ENCODE measurements at regions not wholly inside any gene's neighbourhood (a gene's known extent, or its start where the extent isn't known, plus 50 kb on each side); places are given as distances from the start of the nearest gene placed in this dataset.

- no peak for DNase-seq (ENCODE audit: low read depth)
- TF ChIP-seq CTCF (IDR thresholded peaks at IDR 0.05; ENCODE audit: control insufficient read depth, extremely low read depth, insufficient read depth), result no peak
- H3K4me3 ChIP-seq (ENCODE audit: low read depth, low read length), result no peak overlapping the region
Observed at GRCh38 chr4:163273922-163274321, 58.5 kb downstream of the NPY1R start.

- DNase-seq (ENCODE audit: low read depth), result no peak
- no peak for TF ChIP-seq CTCF (IDR thresholded peaks at IDR 0.05; ENCODE audit: control insufficient read depth, extremely low read depth, insufficient read depth)
- no peak overlapping the region for H3K4me3 ChIP-seq (ENCODE audit: low read depth, low read length)
Observed at GRCh38 chr4:163273203-163273602, 59.2 kb downstream of the NPY1R start.

GRCh38 chr4:163271555-163272127 lies 60.8 kb downstream of the NPY1R start:
- H3K4me3 ChIP-seq (ENCODE audit: low read depth, low read length), result no peak overlapping the region
- no peak for DNase-seq (ENCODE audit: low read depth)
- no peak for TF ChIP-seq CTCF (IDR thresholded peaks at IDR 0.05; ENCODE audit: control insufficient read depth, extremely low read depth, insufficient read depth)

GRCh38 chr4:163269869-163270268 lies 62.5 kb downstream of the NPY1R start:
- TF ChIP-seq CTCF (IDR thresholded peaks at IDR 0.05; ENCODE audit: control insufficient read depth, extremely low read depth, insufficient read depth), result no peak
- no peak overlapping the region for H3K4me3 ChIP-seq (ENCODE audit: low read depth, low read length)
- DNase-seq (ENCODE audit: low read depth), result no peak

- DNase-seq (ENCODE audit: low read depth), result no peak
- H3K4me3 ChIP-seq (ENCODE audit: low read depth, low read length), result no peak overlapping the region
- no peak for TF ChIP-seq CTCF (IDR thresholded peaks at IDR 0.05; ENCODE audit: control insufficient read depth, extremely low read depth, insufficient read depth)
Observed at GRCh38 chr4:163269166-163269565, 63.2 kb downstream of the NPY1R start.

GRCh38 chr4:163264934-163265333 lies 67.5 kb downstream of the NPY1R start:
- TF ChIP-seq CTCF (IDR thresholded peaks at IDR 0.05; ENCODE audit: control insufficient read depth, extremely low read depth, insufficient read depth), result no peak
- no peak for DNase-seq (ENCODE audit: low read depth)
- no peak overlapping the region for H3K4me3 ChIP-seq (ENCODE audit: low read depth, low read length)

GRCh38 chr4:163263606-163264005 lies 68.8 kb downstream of the NPY1R start:
- TF ChIP-seq CTCF (IDR thresholded peaks at IDR 0.05; ENCODE audit: control insufficient read depth, extremely low read depth, insufficient read depth), result no peak
- DNase-seq (ENCODE audit: low read depth), result no peak
- H3K4me3 ChIP-seq (ENCODE audit: low read depth, low read length), result no peak overlapping the region

Measured in LNCaP clone FGC (cell line).